Astrocyte of the cerebellum (primary cell): ENCODE measurements at regions not wholly inside any gene's neighbourhood (a gene's known extent, or its start where the extent isn't known, plus 50 kb on each side); places are given as distances from the start of the nearest gene placed in this dataset.

Experiments
- DNase-seq: peaks from one replicate; pipeline ENCODE4 v3.0.0-alpha.2; 2011; ENCODE audit warnings: low read depth
- H3K4me3 ChIP-seq: 2 replicates; pipeline ENCODE4 v1.5.1; 2011; ENCODE audit warnings: mild to moderate bottlenecking, low read depth, low read length, moderate library complexity
- in situ Hi-C: cut with HindIII; loops from 2 replicates; pipeline ENCODE4 v1.10.0; 2017; ENCODE audit warnings: low sequenced_read_pairs
- TF ChIP-seq, protein P1 (sequence below): IDR thresholded peaks from 2 replicates; pipeline ENCODE4 v1.5.1; 2012; ENCODE audit warnings: low read length, low read depth, moderate library complexity, mild to moderate bottlenecking; ENCODE audit errors: missing control alignments

DNA sequence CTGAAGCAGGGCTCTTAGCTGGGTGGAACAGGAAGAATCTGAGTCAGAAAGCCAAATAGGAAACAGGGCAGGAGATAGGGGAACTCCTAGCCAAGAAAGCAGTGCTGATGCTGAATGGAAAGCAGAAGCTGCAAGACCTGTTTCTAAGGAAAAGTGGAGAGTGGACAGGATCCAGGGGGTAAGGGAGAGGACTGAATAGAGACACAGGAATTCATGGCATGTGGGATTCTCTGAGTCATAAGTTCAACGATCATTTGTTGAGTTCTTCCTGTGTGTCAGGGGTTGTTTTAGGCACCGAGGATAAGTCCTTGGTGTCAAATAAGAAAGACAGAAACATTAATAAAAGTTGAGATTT, 153.8 kb upstream of the FGGY start:
- in situ Hi-C loops: no loop called here
- TF ChIP-seq, protein P1, sequence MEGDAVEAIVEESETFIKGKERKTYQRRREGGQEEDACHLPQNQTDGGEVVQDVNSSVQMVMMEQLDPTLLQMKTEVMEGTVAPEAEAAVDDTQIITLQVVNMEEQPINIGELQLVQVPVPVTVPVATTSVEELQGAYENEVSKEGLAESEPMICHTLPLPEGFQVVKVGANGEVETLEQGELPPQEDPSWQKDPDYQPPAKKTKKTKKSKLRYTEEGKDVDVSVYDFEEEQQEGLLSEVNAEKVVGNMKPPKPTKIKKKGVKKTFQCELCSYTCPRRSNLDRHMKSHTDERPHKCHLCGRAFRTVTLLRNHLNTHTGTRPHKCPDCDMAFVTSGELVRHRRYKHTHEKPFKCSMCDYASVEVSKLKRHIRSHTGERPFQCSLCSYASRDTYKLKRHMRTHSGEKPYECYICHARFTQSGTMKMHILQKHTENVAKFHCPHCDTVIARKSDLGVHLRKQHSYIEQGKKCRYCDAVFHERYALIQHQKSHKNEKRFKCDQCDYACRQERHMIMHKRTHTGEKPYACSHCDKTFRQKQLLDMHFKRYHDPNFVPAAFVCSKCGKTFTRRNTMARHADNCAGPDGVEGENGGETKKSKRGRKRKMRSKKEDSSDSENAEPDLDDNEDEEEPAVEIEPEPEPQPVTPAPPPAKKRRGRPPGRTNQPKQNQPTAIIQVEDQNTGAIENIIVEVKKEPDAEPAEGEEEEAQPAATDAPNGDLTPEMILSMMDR: no peak
- DNase-seq: peak; percentile 77
- no peak overlapping the region for H3K4me3 ChIP-seq

- DNase-seq: no peak
- no peak overlapping the region for H3K4me3 ChIP-seq
- TF ChIP-seq, protein P1: no peak
- in situ Hi-C loops: no loop called here
Observed at GRCh38 chr1:59143811-59144210, 153.1 kb upstream of the FGGY start.

DNA sequence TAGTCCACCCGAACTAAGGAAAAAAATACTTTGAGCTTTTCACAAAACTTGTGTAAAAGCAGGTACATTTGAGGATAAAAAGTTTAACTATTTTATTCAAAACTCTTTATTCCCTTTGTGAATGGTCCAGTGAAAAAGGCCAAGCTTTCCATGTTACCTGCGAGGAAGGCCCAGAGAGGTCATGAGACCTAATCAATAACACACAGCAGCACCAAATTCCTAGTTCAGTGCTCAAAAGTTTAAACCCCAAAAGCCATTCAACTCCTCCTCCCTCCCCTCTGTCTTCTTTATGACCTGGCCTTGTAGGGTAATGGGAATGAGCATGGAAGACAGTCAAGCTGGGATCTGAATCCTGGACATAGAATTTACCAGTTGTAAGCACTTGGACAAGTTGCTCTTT, 151.9 kb upstream of the FGGY start:
- DNase-seq: no peak
- in situ Hi-C loops: no loop called here
- TF ChIP-seq, protein P1: no peak
- no peak overlapping the region for H3K4me3 ChIP-seq

DNA sequence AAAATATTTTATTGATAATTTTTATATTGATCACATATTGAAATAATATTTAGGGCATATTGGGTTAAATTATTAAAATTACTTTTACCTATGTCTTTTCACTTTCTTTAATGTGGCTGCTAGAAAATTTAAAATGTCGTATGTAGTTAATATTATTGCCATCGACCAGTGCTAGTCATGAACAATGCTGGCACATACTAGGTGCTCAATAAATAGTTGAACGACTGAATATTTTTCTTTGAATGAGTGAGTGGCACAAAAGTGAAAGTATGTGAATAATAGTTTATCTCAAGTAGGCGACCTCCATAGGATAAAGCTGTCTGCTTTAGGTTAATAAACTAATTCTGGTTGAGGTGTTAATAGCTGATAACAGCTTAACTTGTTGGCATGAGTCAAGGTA, 150.8 kb upstream of the FGGY start:
- no peak overlapping the region for H3K4me3 ChIP-seq
- DNase-seq: no peak
- in situ Hi-C loops: no loop called here
- TF ChIP-seq, protein P1: no peak

GRCh38 chr1:59146651-59147358, 150.1 kb upstream of the FGGY start:
- DNase-seq: no peak
- in situ Hi-C loops: no loop called here
- TF ChIP-seq, protein P1: no peak
- H3K4me3 ChIP-seq: peak overlapping the region; percentile 26

DNA sequence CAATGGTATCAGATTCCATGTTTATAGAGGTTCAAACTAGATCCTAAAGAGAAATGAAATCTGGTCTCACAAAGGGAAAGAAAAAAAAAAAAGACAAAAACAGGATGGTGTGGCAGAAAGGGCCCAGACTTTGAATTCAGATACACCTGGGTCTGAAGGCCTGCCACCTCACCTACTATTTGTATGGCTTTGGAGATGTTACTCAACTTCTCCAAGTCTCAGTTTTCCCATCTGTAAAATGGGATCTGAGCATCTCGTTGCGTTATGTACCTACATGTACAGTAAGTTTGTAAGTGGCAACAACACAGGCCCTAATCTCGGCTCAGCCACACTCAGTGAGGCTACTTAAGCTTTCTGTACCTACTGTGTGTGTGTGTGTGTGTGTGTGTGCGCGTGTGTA, 147.5 kb upstream of the FGGY start:
- TF ChIP-seq, protein P1: no peak
- no peak overlapping the region for H3K4me3 ChIP-seq
- in situ Hi-C loops: no loop called here
- DNase-seq: no peak
